ENCODE measurements at regions not wholly inside any gene's neighbourhood (a gene's known extent, or its start where the extent isn't known, plus 50 kb on each side); places are given as distances from the start of the nearest gene placed in this dataset.

DNA sequence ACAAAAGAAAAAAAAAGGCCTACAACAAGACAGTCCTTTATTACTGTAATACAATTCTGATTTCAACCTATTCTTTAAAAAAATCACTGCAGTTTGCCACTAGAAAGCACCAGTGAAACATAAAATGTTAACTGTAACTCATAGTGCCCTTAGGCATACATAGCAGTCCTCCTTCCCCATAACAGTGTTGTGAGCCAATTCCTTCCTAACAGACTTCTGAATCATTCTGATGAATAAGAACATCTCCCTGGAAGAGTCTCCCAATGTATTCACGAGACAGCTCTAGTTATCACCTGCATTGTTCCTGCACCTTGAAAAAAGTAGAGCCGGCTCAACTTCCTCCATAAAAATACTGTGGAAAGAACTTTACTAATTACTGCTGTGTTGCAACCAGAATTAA lies 213.6 kb upstream of the FSCB start:
- no peak overlapping the region for H3K27ac ChIP-seq
- H3K27me3 ChIP-seq (ENCODE audit: control insufficient read depth, insufficient read depth, low read length): no peaks in the 10 kb centered on the region
- no peaks in the 10 kb centered on the region for H3K4me1 ChIP-seq
- no peak overlapping the region for H3K4me3 ChIP-seq (ENCODE audit: low read depth, low read length)
- peaks cover 4% of the 10 kb centered on the region for H3K9me3 ChIP-seq (ENCODE audit: control insufficient read depth, low read length)
- no peak for TF ChIP-seq CTCF (IDR thresholded peaks at IDR 0.05)
- no peak overlapping the region for H3K9ac ChIP-seq
- H3K36me3 ChIP-seq (ENCODE audit: control insufficient read depth, insufficient read depth, low read length): no peaks in the 10 kb centered on the region
- no peaks in the 10 kb centered on the region for H3K79me2 ChIP-seq
- no peak overlapping the region for H2AFZ ChIP-seq
- H3K4me2 ChIP-seq (ENCODE audit: low read length): no peak overlapping the region

DNA sequence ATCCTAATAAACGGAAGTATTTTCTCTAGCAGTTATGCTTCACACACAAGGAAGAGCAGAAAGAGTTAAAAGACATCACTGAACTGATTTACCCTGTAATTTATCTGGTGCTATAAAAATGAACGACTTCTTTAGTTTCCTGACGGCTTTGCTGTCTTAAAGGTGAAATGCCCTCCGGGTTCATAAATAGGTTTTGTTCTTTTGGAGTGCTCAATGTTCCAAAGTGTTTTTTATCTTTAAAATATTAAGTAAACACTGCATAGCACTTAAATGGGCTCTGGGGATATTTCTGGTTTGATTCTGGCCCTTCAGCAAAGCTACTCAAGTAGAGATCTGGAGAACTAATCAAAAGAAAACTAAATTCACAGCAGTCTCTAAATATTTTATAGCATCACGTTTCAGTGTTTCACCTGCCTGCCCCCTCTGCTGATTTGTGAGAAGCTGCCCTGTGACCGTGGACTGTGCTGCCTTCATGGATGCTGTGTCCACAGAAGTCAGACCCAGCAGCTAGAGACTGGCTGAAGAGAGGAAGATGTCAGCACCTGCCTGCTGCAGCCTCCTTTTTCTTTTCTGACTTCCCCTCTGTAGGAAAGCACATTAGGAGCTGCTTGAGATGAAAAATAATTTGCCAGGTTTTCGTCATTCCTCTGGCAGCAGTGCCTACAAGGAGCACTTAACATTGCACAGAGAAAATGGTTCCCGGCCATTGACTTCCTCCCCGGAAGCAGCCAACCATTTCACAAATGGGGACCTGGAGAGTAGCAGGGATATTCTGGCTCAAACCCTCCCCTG lies 205.1 kb upstream of the FSCB start:
- no peak overlapping the region for H3K27ac ChIP-seq

DNA sequence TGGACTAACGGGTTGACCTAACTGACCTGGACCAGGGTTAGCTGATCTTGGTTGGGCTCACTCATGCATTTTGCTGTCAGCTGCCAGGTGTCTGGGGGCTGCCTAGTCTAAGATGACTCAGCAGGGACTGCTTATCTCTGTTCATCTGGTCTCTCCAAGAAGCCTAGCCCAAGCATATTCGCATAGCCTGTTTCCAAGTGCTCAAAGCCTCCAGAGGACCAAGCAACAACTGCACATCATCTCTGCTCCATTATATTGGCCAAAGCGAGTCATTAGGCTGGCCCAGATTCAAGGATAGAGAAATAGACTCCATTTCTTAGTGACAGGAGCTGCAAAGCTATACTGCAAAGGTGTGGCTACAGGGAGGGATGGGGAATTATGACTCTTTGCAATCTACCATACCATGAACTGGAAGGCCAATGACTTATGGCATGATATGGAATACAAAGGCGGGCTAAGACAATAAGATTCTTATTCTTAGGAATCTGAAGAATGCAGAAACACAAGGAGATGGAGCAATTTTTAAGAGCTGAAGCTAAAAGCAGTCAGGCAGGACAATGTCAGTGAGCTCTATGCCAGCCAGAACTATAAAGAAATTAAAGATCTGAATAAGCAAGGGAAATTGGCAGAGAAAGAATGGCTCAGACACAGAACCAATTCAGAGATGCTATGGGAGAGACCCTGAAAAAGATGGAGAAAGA lies 194.6 kb upstream of the FSCB start:
- Histone ChIP-seq H3K4me1 (no peaks in the 10 kb centered on the region), H3K4me2 (ENCODE audit: low read length) (no peak overlapping the region), H3K36me3 (ENCODE audit: control insufficient read depth, insufficient read depth, low read length) (no peaks in the 10 kb centered on the region), H3K79me2 (no peaks in the 10 kb centered on the region), H2AFZ (no peak overlapping the region), H3K4me3 (ENCODE audit: low read depth, low read length) (no peak overlapping the region), H3K9ac (no peak overlapping the region), H3K27ac (no peak overlapping the region), H3K9me3 (ENCODE audit: control insufficient read depth, low read length) (no peaks in the 10 kb centered on the region), H3K27me3 (ENCODE audit: control insufficient read depth, insufficient read depth, low read length) (no peaks in the 10 kb centered on the region)
- no peak for TF ChIP-seq CTCF (IDR thresholded peaks at IDR 0.05)

More for the DNA sequence above, 205.1 kb upstream of the FSCB start:
- H3K4me3 ChIP-seq (ENCODE audit: low read depth, low read length): no peak overlapping the region
- no peaks in the 10 kb centered on the region for H3K36me3 ChIP-seq (ENCODE audit: control insufficient read depth, insufficient read depth, low read length)
- no peak overlapping the region for H2AFZ ChIP-seq
- H3K9ac ChIP-seq: no peak overlapping the region
- H3K9me3 ChIP-seq (ENCODE audit: control insufficient read depth, low read length): no peaks in the 10 kb centered on the region
- no peaks in the 10 kb centered on the region for H3K79me2 ChIP-seq
- H3K4me1 ChIP-seq: no peaks in the 10 kb centered on the region
- H3K4me2 ChIP-seq (ENCODE audit: low read length): no peak overlapping the region
- TF ChIP-seq CTCF (IDR thresholded peaks at IDR 0.05): no peak
- no peaks in the 10 kb centered on the region for H3K27me3 ChIP-seq (ENCODE audit: control insufficient read depth, insufficient read depth, low read length)

GRCh38 chr14:44700694-44701093 lies 193.6 kb upstream of the FSCB start:
- Histone ChIP-seq H2AFZ (no peak overlapping the region), H3K27me3 (ENCODE audit: control insufficient read depth, insufficient read depth, low read length) (no peaks in the 10 kb centered on the region), H3K4me3 (ENCODE audit: low read depth, low read length) (no peak overlapping the region), H3K4me1 (no peaks in the 10 kb centered on the region), H3K27ac (no peak overlapping the region), H3K4me2 (ENCODE audit: low read length) (no peak overlapping the region), H3K9me3 (ENCODE audit: control insufficient read depth, low read length) (no peaks in the 10 kb centered on the region), H3K79me2 (no peaks in the 10 kb centered on the region), H3K36me3 (ENCODE audit: control insufficient read depth, insufficient read depth, low read length) (no peaks in the 10 kb centered on the region), H3K9ac (no peak overlapping the region)
- no peak for TF ChIP-seq CTCF (IDR thresholded peaks at IDR 0.05)
